Muscle of back (tissue), 3 donors: ENCODE measurements at regions not wholly inside any gene's neighbourhood (a gene's known extent, or its start where the extent isn't known, plus 50 kb on each side); places are given as distances from the start of the nearest gene placed in this dataset.
"Not testable (repeated sequence)": the region's sequence is repeated elsewhere in the genome, so short reads cannot be mapped to it uniquely, and the experiment has no call there.

ENCODE experiments used
- DNase-seq, 3 donors: peaks; one replicate each; pipeline versions ENCODE4 v3.0.0 to v3.0.0-alpha.2; 2013

- DNase-seq, result no peak
These were observed 216.5 kb upstream of the TENT5A start for GRCh38 chr6:81969011-81969410.

DNA sequence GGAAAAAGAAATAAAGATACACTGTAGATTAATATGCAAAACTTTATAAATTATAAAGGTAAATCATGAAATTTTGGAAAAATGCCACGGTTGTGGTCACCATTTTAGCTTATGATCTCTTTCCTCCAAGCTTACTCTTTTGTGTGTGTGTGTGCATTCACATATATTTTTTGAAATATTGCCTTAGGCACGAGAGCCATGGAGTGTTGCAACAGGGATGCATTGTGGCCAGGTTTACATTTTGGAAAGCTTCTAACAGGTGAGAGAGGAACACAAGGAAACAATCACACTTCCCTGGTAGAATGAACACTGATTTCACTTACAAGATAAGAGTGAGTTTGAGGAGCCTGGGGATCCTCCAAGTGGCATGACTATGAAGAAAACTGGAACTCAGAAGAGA lies 214.5 kb upstream of the TENT5A start:
- DNase-seq, result no peak

DNA sequence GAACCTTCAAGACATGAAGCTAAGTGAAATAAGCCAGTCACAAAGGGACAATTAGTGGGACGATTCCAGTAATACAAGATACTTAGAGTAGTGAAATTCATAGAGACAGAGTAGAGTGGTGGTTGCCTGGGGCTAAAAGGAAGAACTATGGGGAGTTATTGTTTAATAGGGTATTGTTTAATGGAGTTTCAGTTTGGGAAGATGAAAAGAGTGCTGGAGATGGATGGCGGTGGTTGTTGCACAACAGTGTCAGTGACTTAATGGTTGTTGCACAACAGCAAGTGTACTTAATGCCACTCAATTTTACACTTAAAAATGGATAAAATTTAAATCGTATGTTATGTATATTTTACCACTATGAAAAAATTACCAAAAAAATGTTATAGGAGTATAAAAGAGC lies 209.7 kb upstream of the TENT5A start:
- DNase-seq, result no peak

DNA sequence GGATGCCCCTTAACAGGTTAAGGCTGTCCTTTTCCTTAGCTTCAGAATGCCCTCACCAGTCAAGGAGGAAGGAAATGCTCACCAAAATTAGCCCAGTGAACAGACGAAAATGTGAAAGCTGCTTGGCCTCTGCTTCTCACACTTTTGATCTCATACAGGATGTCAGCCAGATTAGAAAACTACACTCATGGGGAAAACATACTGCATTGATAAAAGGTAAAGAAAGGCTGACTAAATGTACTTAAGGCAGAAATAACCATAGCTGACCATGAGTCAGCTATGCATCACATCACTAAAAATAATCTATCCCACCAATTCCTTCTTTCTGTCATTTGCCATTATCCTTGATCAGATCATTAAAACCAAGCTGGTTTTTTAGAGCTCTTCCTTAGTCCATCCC lies 198.4 kb upstream of the TENT5A start:
- DNase-seq, result peak in 1 of 3 donors; percentile 58

GRCh38 chr6:81948861-81949260 lies 196.4 kb upstream of the TENT5A start:
- DNase-seq, result no peak

DNA sequence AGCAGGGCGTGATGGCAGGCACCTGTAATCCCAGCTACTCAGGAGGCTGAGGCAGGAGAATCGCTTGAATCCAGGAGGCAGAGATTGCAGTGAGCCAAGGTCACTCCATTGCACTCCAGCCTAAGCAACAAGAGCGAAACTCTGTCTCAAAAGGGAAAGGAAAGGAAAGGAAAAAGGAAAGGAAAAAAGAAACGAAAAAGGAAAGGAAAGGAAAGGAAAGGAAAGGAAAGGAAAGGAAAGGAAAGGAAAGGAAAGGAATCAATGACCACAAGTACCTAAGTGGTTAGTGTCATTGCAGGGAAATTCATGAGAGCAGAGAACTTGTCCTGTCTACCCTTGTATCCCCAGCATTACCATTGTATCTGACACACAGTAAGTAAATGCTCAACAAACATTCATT lies 195.7 kb upstream of the TENT5A start:
- DNase-seq, result not testable (repeated sequence)

GRCh38 chr6:81944661-81945060 lies 192.2 kb upstream of the TENT5A start:
- DNase-seq, result no peak

DNA sequence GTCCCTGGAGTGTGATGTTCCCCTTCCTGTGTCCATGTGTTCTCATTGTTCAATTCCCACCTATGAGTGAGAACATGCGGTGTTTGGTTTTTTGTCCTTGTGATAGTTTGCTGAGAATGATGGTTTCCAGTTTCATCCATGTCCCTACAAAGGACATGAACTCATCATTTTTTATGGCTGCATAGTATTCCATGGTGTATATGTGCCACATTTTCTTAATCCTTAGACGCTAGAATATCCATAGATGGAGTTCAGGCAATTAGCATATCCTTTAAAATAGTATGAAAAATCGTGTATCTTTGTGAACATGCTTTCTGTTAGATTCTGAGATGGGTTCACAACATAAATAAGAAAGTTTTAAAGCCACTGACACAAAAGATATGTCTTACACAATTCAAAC lies 190.4 kb upstream of the TENT5A start:
- DNase-seq, result not testable (repeated sequence)

DNA sequence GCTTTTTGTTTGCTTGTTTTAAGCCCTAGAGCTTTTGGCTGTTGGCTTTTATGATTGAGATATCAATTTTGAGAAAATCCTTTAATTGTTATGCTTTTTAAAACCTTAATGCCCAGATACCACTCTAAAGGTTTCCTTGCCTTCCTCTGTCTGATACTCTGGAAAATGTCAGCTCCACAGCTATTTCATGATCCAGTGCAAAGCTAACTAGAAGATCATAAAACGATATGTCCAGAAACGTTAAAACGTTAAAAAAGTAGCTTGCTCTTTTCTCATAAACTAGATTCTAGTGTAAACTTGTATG lies 189.5 kb upstream of the TENT5A start:
- no peak for DNase-seq

DNA sequence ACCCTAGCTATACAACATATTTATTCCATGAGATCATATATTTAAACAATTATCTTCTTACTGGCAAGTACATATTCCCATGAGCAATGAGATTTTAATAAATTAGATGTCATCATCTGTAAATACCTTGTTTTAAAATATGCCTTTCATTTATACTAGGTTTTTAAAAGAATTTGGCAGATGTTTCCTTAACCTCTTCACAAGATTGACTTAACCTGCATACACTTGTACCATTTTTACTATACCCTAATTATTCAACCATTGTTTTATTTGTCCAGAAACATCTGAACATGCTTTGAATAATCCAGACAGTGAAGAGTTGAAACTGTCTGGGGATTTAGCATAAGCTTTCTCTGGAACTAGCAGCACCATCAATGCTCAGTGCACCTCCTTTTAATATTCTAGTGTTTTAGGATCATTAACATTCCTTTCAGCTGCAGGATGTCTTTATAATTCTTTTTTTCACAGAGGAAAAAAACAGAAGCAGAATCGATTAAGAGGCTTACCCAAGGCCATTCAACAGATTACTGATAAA lies 188.0 kb upstream of the TENT5A start:
- peak in 1 of 3 donors; percentile 21 for DNase-seq

- DNase-seq, result peak in 1 of 3 donors; percentile 9
These were observed 187.3 kb upstream of the TENT5A start for GRCh38 chr6:81939766-81940165.

- peak in 2 of 3 donors; percentile 26 to 60 for DNase-seq
These were observed 186.7 kb upstream of the TENT5A start for GRCh38 chr6:81938991-81939732.

- DNase-seq, result peak; percentile 26 to 87 (median 50)
These were observed 185.8 kb upstream of the TENT5A start for GRCh38 chr6:81938014-81938856.

- DNase-seq, result peak; percentile 49 to 74 (median 56)
These were observed 184.9 kb upstream of the TENT5A start for GRCh38 chr6:81937296-81937937.

- no peak for DNase-seq
These were observed 182.5 kb upstream of the TENT5A start for GRCh38 chr6:81934936-81935335.

GRCh38 chr6:81933608-81934051 lies 181.1 kb upstream of the TENT5A start:
- DNase-seq, result no peak

DNA sequence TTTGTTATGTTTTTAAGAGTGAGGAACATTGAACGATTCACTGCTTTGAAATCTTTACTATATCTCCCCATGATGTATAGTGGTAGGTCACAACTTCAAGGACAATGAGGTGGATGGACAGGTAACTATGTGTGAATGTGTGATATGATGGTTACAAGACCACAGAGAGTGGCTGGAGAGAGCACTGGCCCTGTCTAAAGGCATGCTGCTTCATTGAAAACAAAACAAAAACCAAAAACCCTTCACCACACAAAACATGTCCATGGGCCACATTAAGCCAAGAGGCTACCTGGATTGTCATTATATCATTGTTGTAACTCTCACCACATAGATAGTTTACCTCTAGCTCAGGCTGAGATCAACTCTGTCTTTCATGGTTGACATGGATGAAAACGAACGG lies 180.6 kb upstream of the TENT5A start:
- no peak for DNase-seq

GRCh38 chr6:81932448-81932847 lies 180.0 kb upstream of the TENT5A start:
- DNase-seq, result not testable (repeated sequence)

- DNase-seq, result peak in 1 of 3 donors; percentile 87
These were observed 177.3 kb upstream of the TENT5A start for GRCh38 chr6:81929828-81930227.

DNA sequence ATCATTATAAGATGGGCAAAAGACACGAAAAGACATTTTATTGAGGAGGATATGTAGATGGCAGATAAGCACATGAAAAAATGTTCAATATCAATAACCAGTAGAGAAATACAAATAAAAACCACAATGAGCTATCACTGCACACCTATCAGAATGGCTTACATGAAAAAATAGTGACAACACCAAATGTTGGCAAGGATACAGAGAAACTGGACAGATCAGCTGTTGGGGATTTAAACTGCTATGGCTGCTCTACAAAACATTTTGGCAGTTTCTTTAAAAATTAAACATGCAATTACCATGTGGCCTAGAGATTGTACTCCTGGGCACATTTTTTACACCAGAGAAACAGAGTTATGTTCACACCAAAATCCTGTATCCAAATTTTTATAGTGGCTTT lies 172.7 kb upstream of the TENT5A start:
- DNase-seq, result no peak

- DNase-seq, result no peak
These were observed 157.8 kb upstream of the TENT5A start for GRCh38 chr6:81909981-81910900.
